HG03520 (cell line): ENCODE measurements at regions not wholly inside any gene's neighbourhood (a gene's known extent, or its start where the extent isn't known, plus 50 kb on each side); places are given as distances from the start of the nearest gene placed in this dataset.
"Not testable (repeated sequence)": the region's sequence is repeated elsewhere in the genome, so short reads cannot be mapped to it uniquely, and the experiment has no call there.

ENCODE experiments used
- ATAC-seq: cut with Tn5 transposase; IDR thresholded peaks from one replicate; pipeline ENCODE4 v1.9.1; 2021; ENCODE audit warnings: mild to moderate bottlenecking, moderate library complexity; ENCODE audit not compliant: unreplicated experiment

- ATAC-seq: no peak
Observed at GRCh38 chrX:13188731-13189309, 131.0 kb downstream of the ATXN3L start.

GRCh38 chrX:13186643-13187042 lies 133.2 kb downstream of the ATXN3L start:
- ATAC-seq: not testable (repeated sequence)

GRCh38 chrX:13180807-13181206 lies 136.4 kb upstream of the FAM9C start:
- ATAC-seq: no peak

- ATAC-seq: no peak
Observed at GRCh38 chrX:13179586-13179985, 135.2 kb upstream of the FAM9C start.

DNA sequence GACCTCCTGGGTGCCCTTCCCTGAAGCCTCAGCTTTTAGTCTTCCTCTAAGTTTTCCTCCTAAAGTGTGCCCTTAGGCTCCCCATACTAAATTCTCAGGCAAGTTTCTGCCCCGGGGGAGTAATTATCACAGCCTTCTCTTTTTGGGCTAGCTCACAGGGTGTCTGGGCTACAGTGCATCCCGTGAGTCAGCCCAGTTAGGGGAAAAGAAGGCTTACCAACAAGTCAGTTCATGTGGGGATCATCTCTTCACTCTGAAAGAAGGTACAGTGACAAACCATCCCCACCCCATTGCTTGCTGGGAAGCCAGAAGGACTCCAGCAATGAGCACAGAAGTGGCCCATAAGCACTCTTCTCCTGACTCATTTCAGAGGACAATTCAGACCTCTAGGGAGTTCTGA lies 134.7 kb upstream of the FAM9C start:
- ATAC-seq: no peak

DNA sequence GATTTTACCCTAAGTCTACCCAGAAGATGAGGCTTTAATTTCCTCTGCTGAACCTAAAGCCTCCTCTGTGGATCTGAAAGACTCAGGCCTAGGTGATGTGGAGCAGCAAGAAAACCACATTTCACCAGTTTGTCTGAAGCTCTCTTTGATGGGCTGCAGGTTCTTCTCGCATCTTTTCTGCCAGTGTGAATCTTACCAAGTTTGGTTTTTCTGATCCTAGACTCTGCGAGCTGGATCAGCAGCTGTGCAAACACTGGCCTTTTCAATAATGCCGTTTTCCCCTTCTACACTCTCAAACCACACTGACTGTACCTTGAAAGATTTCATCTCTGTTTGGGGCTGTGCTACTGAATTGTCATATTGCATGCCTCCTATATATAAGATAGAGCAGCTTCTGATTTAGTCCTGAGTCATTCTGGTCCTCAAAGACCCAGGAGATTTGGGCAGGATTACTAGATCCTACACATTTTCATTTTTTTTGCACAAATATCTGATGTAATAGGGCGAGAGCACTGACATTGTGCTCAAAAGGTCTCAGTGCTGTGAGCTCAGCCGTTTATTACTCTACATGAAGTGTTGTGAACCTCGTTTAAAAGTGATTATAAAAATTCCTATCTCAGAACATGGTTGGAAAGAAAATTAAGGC lies 133.6 kb upstream of the FAM9C start:
- no peak for ATAC-seq

- ATAC-seq: no peak
Observed at GRCh38 chrX:13175056-13175455, 130.6 kb upstream of the FAM9C start.

DNA sequence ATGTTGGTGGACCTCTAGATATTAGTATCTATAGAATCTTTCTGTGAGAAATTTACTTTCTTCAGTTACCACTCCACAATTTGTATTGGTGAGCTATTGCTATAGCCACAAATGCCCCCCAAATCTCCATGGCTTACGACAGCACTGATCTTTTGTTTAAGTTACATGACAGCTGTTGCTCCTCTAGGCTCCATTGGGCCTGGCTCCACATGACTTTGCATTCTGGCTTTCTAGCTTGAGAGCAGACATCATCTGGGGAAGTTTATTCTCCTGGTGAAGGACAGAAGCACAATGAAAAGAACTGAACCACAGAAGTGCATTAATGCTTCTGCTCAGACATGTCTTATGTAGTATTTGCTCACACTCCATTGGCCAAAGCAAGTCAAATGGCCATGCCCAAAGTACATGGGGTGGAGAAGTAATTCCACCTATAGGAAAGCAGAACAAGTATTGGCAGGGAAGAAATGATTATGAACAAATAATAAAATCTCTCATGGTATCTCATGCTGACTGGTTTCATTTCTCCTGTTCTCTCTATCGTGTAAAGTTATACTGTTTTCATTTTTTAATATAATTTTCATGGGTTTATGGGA lies 126.6 kb upstream of the FAM9C start:
- ATAC-seq: no peak

- no peak for ATAC-seq
Observed at GRCh38 chrX:13169684-13170083, 125.3 kb upstream of the FAM9C start.

- ATAC-seq: no peak
Observed at GRCh38 chrX:13168269-13168668, 123.8 kb upstream of the FAM9C start.

GRCh38 chrX:13167481-13168231 lies 123.2 kb upstream of the FAM9C start:
- ATAC-seq: no peak

DNA sequence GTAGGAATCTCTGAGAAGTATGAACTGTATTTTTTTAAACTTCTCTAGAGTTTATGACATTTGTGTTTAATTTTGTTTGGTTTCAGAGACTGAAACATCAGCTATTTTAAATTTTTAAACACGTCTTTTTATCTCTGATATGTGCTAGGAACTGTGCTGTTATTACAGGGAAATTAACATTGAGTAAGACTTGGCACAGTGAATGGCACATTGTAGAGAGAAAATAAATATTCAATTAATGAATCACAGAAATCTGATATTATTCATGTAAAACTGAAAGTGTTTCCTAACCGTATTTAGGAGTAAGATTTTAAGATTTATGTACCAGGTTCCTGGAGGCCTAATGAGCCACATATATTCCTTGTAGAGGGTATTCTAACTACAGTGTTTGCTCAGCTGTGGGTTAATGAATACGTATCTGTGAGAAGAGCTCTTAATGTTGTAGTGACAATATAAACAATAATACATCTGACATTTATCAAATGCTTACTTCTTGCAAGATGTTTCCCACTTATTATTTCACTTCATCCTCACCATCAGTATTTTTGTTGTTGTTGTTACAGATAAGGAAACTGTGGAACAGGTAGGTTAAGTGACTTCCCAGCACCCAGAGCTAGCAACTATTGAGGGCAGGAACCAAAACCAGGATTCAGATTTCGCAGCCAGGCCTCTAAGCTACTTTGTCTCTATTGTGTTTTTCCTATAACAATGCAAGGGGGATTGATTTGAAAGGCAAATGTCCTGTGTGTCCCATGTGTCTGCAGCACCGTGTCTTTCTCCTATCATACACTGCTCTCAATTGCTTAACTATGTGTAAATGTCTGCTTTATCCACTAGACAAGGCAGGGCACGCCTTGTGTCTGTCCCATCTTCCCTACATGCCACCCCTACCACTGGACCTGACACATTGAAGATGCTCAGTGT lies 121.1 kb upstream of the FAM9C start:
- ATAC-seq: no peak

DNA sequence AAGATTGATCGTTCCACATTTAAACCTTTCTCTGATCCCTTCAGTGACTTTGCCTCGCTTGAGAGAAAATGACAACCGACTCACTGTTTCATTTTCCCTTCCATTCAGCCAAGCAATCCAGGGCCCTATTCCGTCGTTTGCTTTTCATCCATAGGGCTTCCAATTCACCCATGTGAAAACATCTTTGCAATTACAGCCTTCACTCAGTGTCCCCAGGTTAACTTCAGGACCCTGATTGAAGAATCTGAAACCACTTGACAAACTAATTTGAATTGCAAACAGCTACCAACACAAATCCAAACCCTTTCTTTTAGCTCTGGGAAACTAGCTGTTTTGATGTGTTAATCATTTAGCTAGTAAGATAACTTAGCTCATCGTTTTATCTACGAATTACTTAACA lies 120.2 kb upstream of the FAM9C start:
- ATAC-seq: no peak

DNA sequence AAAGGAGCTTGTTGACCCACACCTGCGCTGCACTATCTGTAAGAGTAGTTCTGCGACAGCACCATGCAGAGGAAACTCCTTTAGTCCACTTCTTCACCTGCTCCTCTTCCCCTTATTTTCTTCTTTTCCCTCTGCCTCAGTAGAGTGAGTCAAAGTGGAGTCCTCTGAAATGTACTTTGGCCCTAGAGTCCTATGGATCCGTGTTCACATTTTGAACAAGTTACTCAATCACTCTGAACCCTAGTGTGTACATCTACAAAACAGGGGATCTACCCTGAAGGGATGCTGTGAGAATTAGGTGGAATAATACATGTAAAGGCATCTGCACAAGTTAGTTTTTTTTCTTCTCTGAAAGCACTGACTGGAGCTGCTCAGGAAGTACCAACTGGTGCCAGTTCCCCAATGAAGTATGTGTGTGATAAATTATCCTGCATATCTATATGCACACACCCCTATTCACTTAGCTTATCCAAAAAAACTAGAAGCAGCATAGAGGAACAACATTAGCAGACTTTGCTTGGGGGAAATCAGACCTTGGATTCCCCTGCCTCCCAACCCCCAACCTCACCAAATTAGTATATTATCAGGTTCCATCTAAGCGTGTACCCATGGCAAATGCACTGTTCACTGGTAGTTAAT lies 118.5 kb upstream of the FAM9C start:
- ATAC-seq: no peak

- no peak for ATAC-seq
Observed at GRCh38 chrX:13159886-13160285, 115.5 kb upstream of the FAM9C start.

GRCh38 chrX:13158911-13159310 lies 114.5 kb upstream of the FAM9C start:
- no peak for ATAC-seq

DNA sequence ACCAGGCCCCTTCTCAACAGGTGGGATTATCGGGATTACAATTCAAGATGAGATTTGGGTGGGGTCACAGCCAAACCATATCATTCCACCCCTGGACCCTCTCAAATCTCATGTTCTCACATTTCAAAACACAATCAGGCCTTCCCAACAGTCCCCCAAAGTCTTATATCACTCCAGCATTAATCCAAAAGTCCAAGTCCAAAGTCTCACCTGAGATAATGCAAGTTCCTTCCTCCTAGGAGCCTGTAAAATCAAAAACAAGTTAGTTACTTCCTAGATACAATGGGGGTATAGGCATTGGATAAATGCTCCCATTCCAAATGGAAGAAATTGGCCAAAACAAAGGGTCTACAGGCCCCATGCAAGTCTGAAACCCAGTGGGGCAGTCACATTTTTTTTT lies 111.1 kb upstream of the FAM9C start:
- ATAC-seq: not testable (repeated sequence)

GRCh38 chrX:13153796-13154195 lies 109.4 kb upstream of the FAM9C start:
- ATAC-seq: no peak

GRCh38 chrX:13152518-13153185 lies 108.2 kb upstream of the FAM9C start:
- no peak for ATAC-seq
